Transverse colon (tissue), 4 donors: ENCODE measurements at regions not wholly inside any gene's neighbourhood (a gene's known extent, or its start where the extent isn't known, plus 50 kb on each side); places are given as distances from the start of the nearest gene placed in this dataset.

Experiments used
- DNase-seq: peaks from one replicate; pipeline ENCODE4 v3.0.0-alpha.2; 2019
- H3K27ac ChIP-seq, 4 donors: fragments of 200-600 bp; sonication (generic); 2 replicates each; pipeline ENCODE4 v1.5.1; 2016 to 2018; ENCODE audit warnings: inconsistent platforms in 4 of 4
- H3K27me3 ChIP-seq: fragments of 200-600 bp; sonication (generic); 2 replicates; pipeline ENCODE4 v1.5.1; 2017; ENCODE audit warnings: inconsistent platforms
- H3K36me3 ChIP-seq, 4 donors: fragments of 200-600 bp; sonication (generic); 2 replicates each; pipeline ENCODE4 v1.5.1; 2017 to 2019; ENCODE audit warnings: inconsistent platforms in 4 of 4
- H3K4me1 ChIP-seq, 4 donors: fragments of 200-600 bp; sonication (generic); 2 replicates each; pipeline ENCODE4 v1.5.1; 2017 to 2020; ENCODE audit warnings: inconsistent platforms in 4 of 4
- H3K4me3 ChIP-seq, 4 donors: fragments of 200-600 bp; sonication (generic); 1 replicate in 1 of 4; 2 replicates in 3 of 4; pipeline versions ENCODE4 v1.5.1 to v1.6.1; 2017 to 2019; ENCODE audit warnings: inconsistent platforms in 4 of 4
- H3K9me3 ChIP-seq, 2 donors: fragments of 200-600 bp; sonication (generic); 2 replicates each; pipeline ENCODE4 v1.5.1; 2017 to 2019; ENCODE audit warnings: inconsistent platforms in 2 of 2
- CTCF ChIP-seq, 5 experiments: fragments of 200-600 bp in 3 of 5; fragments of 450-650 bp in 2 of 5; sonication (generic) in 3 of 5; IDR thresholded peaks; 1 replicate in 2 of 5; 2 replicates in 3 of 5; pipeline ENCODE4 v1.5.1; 2016 to 2017; ENCODE audit warnings: antibody characterized with exemption in 5 of 5, inconsistent platforms in 3 of 5, mild to moderate bottlenecking in 2 of 5, moderate library complexity in 1 of 5
- EP300 ChIP-seq: sonication (generic); formaldehyde crosslinking; IDR thresholded peaks from one replicate; pipeline ENCODE4 v1.6.1; 2017; ENCODE audit warnings: antibody characterized with exemption, low read depth
- POLR2A ChIP-seq: fragments of 450-650 bp; IDR thresholded peaks from one replicate; pipeline ENCODE4 v1.6.1; 2016; ENCODE audit warnings: antibody characterized with exemption, mild to moderate bottlenecking, moderate library complexity
- POLR2AphosphoS5 ChIP-seq, 3 donors: sonication (generic); formaldehyde crosslinking; IDR thresholded peaks; one replicate each; pipeline ENCODE4 v1.6.1; 2016; ENCODE audit warnings: antibody characterized with exemption in 3 of 3
- WGBS, 2 donors: methylation state at CpG; one replicate each; pipeline ENCODE4 v1.1.5; 2018; ENCODE audit warnings: low coverage in 1 of 2; 5-methylcytosine and 5-hydroxymethylcytosine counted together
- in situ Hi-C, 4 donors: fragments of 200-750 bp; cut with MboI; loops; one replicate each; pipeline versions ENCODE4 v1.15.0 to v1.15.1; 2017; ENCODE audit warnings: low sequenced_read_pairs in 3 of 4, low pct_ligation_motif_present in 1 of 4, low pct_unique_long_range_greater_than_20kb in 1 of 4
- intact Hi-C: fragments of 100-400 bp; cut with DNase I; formaldehyde crosslinking; loops from one replicate; pipeline ENCODE4 v1.15.1; 2023; ENCODE audit warnings: low total_unique reads

GRCh38 chr16:86382067-86382773, 128.1 kb upstream of the FOXF1 start:
- Histone ChIP-seq H3K4me3 (no peak overlapping the region), H3K27ac (peak overlapping the region in 1 of 4 donors; percentile 23), H3K27me3 (no peaks in the 10 kb centered on the region), H3K4me1 (peaks cover 0 to 2% (median 0%) of the 10 kb centered on the region in 4 donors), H3K36me3 (no peaks in the 10 kb centered on the region), H3K9me3 (no peaks in the 10 kb centered on the region)
- no peak for DNase-seq
- 74 to 75% methylated on average over 7 to 15 of the region's 17 CpGs for WGBS, 2 donors
- intact Hi-C loops: no loop called here
- in situ Hi-C loops: no loop called here
- TF ChIP-seq EP300 (no peak), CTCF (IDR thresholded peaks at IDR 0.05) (no peak), POLR2A (no peak)

- DNase-seq: no peak
- TF ChIP-seq POLR2AphosphoS5 (IDR thresholded peaks at IDR 0.05): no peak
Measured at GRCh38 chr16:86382774-86383407, 127.4 kb upstream of the FOXF1 start.

GRCh38 chr16:86383488-86384262, 126.7 kb upstream of the FOXF1 start:
- peak overlapping the region; percentile 52 to 67 (median 60) for H3K27ac ChIP-seq
- H3K9me3 ChIP-seq: no peaks in the 10 kb centered on the region
- intact Hi-C loops: no loop called here
- H3K4me1 ChIP-seq: peaks cover 0 to 2% (median 0%) of the 10 kb centered on the region in 4 donors
- 26% methylated on average over 5 to 7 of the region's 7 CpGs for WGBS, 2 donors
- in situ Hi-C loops: no loop called here
- DNase-seq: no peak
- H3K27me3 ChIP-seq: no peaks in the 10 kb centered on the region
- H3K4me3 ChIP-seq: no peak overlapping the region
- TF ChIP-seq CTCF (IDR thresholded peaks at IDR 0.05) (no peak), POLR2AphosphoS5 (IDR thresholded peaks at IDR 0.05) (no peak), POLR2A (no peak), EP300 (no peak)
- H3K36me3 ChIP-seq: no peaks in the 10 kb centered on the region

More at GRCh38 chr16:86382774-86383407, 127.4 kb upstream of the FOXF1 start:
- peak overlapping the region; percentile 23 to 67 (median 44) for H3K27ac ChIP-seq
- no peak overlapping the region for H3K4me3 ChIP-seq
- in situ Hi-C loops: no loop called here
- WGBS, 2 donors: 61 to 76% methylated on average over 4 to 14 of the region's 15 CpGs
- no peaks in the 10 kb centered on the region for H3K27me3 ChIP-seq
- no peaks in the 10 kb centered on the region for H3K36me3 ChIP-seq
- H3K4me1 ChIP-seq: peaks cover 0 to 2% (median 0%) of the 10 kb centered on the region in 4 donors
- no peaks in the 10 kb centered on the region for H3K9me3 ChIP-seq
- intact Hi-C loops: no loop called here

- 59 to 65% methylated on average over 8 to 9 of the region's 9 CpGs for whole genome bisulfite sequencing, 2 donors
- TF ChIP-seq POLR2A (no peak), POLR2AphosphoS5 (IDR thresholded peaks at IDR 0.05) (no peak)
- Histone ChIP-seq H3K4me1 (peaks cover 0 to under 1% (median 0%) of the 10 kb centered on the region in 4 donors), H3K27ac (peak overlapping the region; percentile 45 to 65 (median 54)), H3K4me3 (no peak overlapping the region), H3K36me3 (no peaks in the 10 kb centered on the region), H3K9me3 (no peaks in the 10 kb centered on the region), H3K27me3 (no peaks in the 10 kb centered on the region)
- DNase-seq: no peak
- intact Hi-C loops: no loop called here
- in situ Hi-C loops: no loop called here
Measured at GRCh38 chr16:86384263-86384649, 126.1 kb upstream of the FOXF1 start.

- TF ChIP-seq POLR2A (no peak), CTCF (IDR thresholded peaks at IDR 0.05) (no peak), POLR2AphosphoS5 (IDR thresholded peaks at IDR 0.05) (no peak), EP300 (no peak)
- H3K4me1 ChIP-seq: no peaks in the 10 kb centered on the region
- H3K4me3 ChIP-seq: no peak overlapping the region
- H3K36me3 ChIP-seq: no peaks in the 10 kb centered on the region
- peak overlapping the region in 2 of 4 donors; percentile 45 to 52 for H3K27ac ChIP-seq
- in situ Hi-C loops: no loop called here
- H3K27me3 ChIP-seq: no peaks in the 10 kb centered on the region
- WGBS, 2 donors: 81 to 89% methylated on average over 3 to 10 of the region's 10 CpGs
- no peak for DNase-seq
- no peaks in the 10 kb centered on the region for H3K9me3 ChIP-seq
- intact Hi-C loops: no loop called here
Measured at GRCh38 chr16:86384980-86385379, 125.3 kb upstream of the FOXF1 start.
